ENCODE measurements at regions not wholly inside any gene's neighbourhood (a gene's known extent, or its start where the extent isn't known, plus 50 kb on each side); places are given as distances from the start of the nearest gene placed in this dataset.

DNA sequence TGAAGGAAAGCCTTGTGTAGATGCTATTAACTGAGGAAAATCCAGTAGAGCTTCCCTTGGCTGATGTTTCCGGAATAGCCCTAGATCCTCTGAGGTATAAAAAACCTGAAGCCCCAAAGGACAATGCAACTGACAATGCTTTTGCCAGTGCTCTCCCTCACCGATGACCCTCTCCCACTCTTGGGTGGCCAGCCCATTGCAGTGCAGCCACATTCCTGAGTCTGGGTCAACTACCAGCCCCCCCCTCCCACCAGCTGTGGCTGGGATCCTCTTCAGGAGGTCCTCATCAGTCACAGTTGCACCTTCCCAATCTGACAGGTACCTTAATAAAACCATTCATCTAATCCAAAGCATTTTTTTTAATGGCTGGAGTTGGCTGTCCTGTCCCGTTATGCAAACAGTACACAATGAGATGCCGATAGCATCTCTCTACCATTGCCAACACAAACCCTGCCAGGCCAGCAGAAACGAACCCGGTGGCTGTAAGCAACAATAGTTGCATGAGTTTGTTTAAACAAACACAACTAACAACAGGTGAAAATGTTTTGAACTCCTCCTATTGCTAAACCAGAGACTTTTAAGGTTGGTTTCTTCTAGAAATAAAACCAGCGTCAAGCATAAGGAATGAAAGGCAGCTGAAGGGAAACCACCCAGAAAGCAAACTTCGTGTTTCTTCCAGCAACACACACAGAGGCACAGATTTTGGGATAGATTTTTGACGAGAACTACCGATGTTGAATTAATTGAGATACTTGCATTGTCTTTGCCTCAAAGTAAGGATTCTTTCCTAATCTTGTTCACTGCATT, 128.3 kb upstream of the ARHGEF3 start:
- DNase-seq, result no peak
- Histone ChIP-seq H2AK5ac (ENCODE audit: low read length) (no peak overlapping the region), H3K4ac (ENCODE audit: low read depth, low read length) (no peak overlapping the region), H3K18ac (ENCODE audit: low read length) (no peak overlapping the region), H3K4me3 (ENCODE audit: low read length) (no peak overlapping the region), H3K79me1 (ENCODE audit: low read length) (no peaks in the 10 kb centered on the region), H3K36me3 (ENCODE audit: control insufficient read depth, insufficient read depth, low read length) (no peaks in the 10 kb centered on the region), H3K56ac (ENCODE audit: low read length) (no peak overlapping the region), H3K27ac (ENCODE audit: low read depth, low read length) (no peak overlapping the region), H3K4me2 (ENCODE audit: low read length) (no peak overlapping the region), H3K27me3 (ENCODE audit: insufficient read depth, low read length, poor library complexity) (no peaks in the 10 kb centered on the region), H3K9ac (ENCODE audit: low read length) (no peak overlapping the region), H4K8ac (ENCODE audit: low read depth, low read length) (no peak overlapping the region), H2BK120ac (ENCODE audit: low read depth, low read length) (no peak overlapping the region), H2BK5ac (ENCODE audit: low read length) (no peak overlapping the region), H3K79me2 (ENCODE audit: control insufficient read depth, insufficient read depth, low read length) (no peaks in the 10 kb centered on the region), H4K5ac (ENCODE audit: low read length) (no peak overlapping the region), H3K23ac (ENCODE audit: low read length) (no peak overlapping the region), H2BK15ac (replicated peaks; ENCODE audit: low read depth) (no peak overlapping the region), H3K4me1 (ENCODE audit: control insufficient read depth, low read depth, low read length) (peaks cover 5% of the 10 kb centered on the region)
- no CpG with 5 or more reads among the region's 10 CpGs for WGBS (ENCODE audit: extremely low coverage, insufficient coverage, low lambda C conversion rate)

DNA sequence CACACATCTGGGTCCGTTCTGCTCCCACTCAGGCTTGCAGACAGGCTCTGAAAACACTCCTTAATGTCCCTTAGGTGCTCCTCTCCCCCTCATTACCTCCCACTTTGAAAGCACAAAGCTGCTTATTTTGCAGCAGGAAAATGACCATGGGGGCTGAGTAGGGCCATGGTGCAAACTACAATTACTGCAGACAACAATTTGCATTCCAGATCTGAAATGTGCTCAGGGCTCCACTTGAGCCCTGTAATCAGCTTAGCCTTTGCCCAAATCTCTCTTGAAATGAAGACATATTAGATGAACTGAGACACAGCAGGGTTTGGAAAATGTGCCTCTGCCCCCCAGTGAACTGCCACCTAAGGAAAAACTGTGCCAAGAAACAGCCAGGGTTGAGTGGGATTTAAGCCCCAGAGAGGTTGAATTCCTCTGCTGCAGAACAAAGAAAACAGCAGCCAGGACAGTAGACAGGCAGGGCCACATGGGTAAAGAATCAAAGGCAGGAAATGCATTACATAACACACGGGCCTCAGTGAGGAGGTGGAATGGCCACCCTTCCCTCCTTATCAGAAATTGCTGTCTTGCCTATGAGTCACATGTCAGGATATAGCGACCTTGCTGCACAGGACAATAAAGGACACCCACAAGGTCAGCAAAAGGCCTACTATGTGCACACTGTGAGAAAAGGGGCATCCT, 126.8 kb upstream of the ARHGEF3 start:
- Histone ChIP-seq H3K27ac (ENCODE audit: low read depth, low read length) (no peak overlapping the region), H2AK5ac (ENCODE audit: low read length) (no peak overlapping the region), H2BK5ac (ENCODE audit: low read length) (no peak overlapping the region), H2BK120ac (ENCODE audit: low read depth, low read length) (no peak overlapping the region), H3K18ac (ENCODE audit: low read length) (no peak overlapping the region), H3K9ac (ENCODE audit: low read length) (no peak overlapping the region), H3K4me3 (ENCODE audit: low read length) (no peak overlapping the region), H4K8ac (ENCODE audit: low read depth, low read length) (no peak overlapping the region), H3K4me2 (ENCODE audit: low read length) (no peak overlapping the region), H3K36me3 (ENCODE audit: control insufficient read depth, insufficient read depth, low read length) (no peaks in the 10 kb centered on the region), H3K79me1 (ENCODE audit: low read length) (no peaks in the 10 kb centered on the region), H3K23ac (ENCODE audit: low read length) (peak overlapping the region; percentile 15), H3K4ac (ENCODE audit: low read depth, low read length) (no peak overlapping the region), H2BK15ac (replicated peaks; ENCODE audit: low read depth) (no peak overlapping the region), H3K79me2 (ENCODE audit: control insufficient read depth, insufficient read depth, low read length) (no peaks in the 10 kb centered on the region), H3K4me1 (ENCODE audit: control insufficient read depth, low read depth, low read length) (peaks cover 6% of the 10 kb centered on the region), H4K5ac (ENCODE audit: low read length) (no peak overlapping the region), H3K27me3 (ENCODE audit: insufficient read depth, low read length, poor library complexity) (no peaks in the 10 kb centered on the region), H3K56ac (ENCODE audit: low read length) (peak overlapping the region; percentile 29)
- WGBS (ENCODE audit: extremely low coverage, insufficient coverage, low lambda C conversion rate), result no CpG with 5 or more reads among the region's 3 CpGs
- peak; percentile 60 for DNase-seq

DNA sequence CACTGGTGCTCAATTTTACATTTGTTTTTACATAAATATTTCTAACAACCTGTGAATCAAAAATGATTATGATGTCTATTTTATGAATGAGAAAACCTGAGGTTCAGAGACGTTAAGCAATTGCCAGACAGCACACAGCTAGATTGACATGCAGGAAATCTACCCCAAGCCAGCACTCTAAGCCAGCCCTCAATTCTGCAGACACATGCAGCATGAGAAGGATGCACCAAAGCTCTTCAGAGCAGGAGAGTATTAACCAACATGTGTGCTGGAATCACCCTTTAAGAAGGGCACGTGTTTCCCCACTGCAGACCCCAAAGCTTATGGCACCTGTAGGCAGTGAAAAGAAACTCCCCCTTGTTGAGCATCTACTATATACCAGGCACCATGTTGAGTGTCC, 126.1 kb upstream of the ARHGEF3 start:
- H3K36me3 ChIP-seq (ENCODE audit: control insufficient read depth, insufficient read depth, low read length), result no peaks in the 10 kb centered on the region
- no peak overlapping the region for H4K8ac ChIP-seq (ENCODE audit: low read depth, low read length)
- H3K9ac ChIP-seq (ENCODE audit: low read length), result no peak overlapping the region
- H3K4me2 ChIP-seq (ENCODE audit: low read length), result no peak overlapping the region
- peak overlapping the region; percentile 15 for H3K23ac ChIP-seq (ENCODE audit: low read length)
- H3K27me3 ChIP-seq (ENCODE audit: insufficient read depth, low read length, poor library complexity), result no peaks in the 10 kb centered on the region
- no peak overlapping the region for H3K18ac ChIP-seq (ENCODE audit: low read length)
- H2BK120ac ChIP-seq (ENCODE audit: low read depth, low read length), result no peak overlapping the region
- H2AK5ac ChIP-seq (ENCODE audit: low read length), result peak overlapping the region; percentile 70
- H2BK15ac ChIP-seq (replicated peaks; ENCODE audit: low read depth), result no peak overlapping the region
- H3K27ac ChIP-seq (ENCODE audit: low read depth, low read length), result no peak overlapping the region
- H3K79me2 ChIP-seq (ENCODE audit: control insufficient read depth, insufficient read depth, low read length), result no peaks in the 10 kb centered on the region
- no peaks in the 10 kb centered on the region for H3K79me1 ChIP-seq (ENCODE audit: low read length)
- no peak overlapping the region for H2BK5ac ChIP-seq (ENCODE audit: low read length)
- DNase-seq, result no peak
- H3K4me3 ChIP-seq (ENCODE audit: low read length), result no peak overlapping the region
- H3K4me1 ChIP-seq (ENCODE audit: control insufficient read depth, low read depth, low read length), result peaks cover 6% of the 10 kb centered on the region
- H3K4ac ChIP-seq (ENCODE audit: low read depth, low read length), result no peak overlapping the region
- H3K56ac ChIP-seq (ENCODE audit: low read length), result no peak overlapping the region
- no CpG with 5 or more reads among the region's 2 CpGs for WGBS (ENCODE audit: extremely low coverage, insufficient coverage, low lambda C conversion rate)
- no peak overlapping the region for H4K5ac ChIP-seq (ENCODE audit: low read length)

DNA sequence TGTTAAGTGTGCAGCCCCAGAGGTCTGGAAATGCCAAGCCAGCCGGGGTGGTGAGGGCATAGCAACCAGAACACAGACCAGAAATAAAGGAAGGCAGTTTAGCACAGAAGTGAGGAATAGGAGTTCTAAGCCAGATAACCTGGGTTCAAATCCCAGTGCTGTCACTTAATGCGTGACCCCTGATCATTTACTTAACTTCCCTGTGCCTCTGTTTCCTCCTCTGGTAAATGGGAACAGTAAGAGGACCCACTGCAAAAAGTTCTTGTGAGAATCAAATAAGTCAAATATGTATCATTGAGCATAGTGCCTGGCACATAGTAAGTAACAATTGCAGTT, 125.2 kb upstream of the ARHGEF3 start:
- WGBS (ENCODE audit: extremely low coverage, insufficient coverage, low lambda C conversion rate), result no CpG with 5 or more reads among the region's 2 CpGs

DNA sequence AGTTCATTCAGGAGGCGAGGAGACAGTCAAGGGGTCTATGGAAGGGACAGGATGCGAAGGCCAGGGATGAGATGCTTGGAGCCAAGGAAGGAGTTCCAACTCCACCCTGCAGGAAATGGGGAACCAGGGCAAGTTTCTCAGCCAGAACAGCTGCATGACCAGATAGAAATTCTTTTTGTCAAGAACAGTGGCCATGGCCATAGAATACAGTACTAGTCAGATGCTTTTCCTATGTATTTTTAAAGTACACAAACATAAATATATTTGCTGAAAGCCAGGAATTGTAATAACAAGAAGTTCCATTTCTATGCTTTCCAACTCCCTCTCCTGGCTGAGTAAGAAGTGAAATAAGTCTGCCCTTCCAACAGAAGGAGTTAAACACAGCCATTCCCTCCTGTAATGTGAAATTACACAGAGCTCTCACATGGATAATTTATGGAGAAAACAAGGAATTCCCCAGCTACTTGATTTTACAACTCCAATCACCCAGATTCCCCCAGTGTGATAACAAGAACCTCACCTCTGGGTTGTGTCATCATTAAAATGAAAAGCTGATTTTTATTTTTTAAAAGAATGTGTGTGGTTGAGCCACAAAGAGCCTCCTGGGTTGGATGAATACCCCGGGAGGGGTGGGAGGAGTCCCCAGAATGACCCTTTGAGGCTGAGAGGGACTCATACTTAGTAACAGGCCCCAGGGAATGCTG, 124.6 kb upstream of the ARHGEF3 start:
- H2AK5ac ChIP-seq (ENCODE audit: low read length), result no peak overlapping the region
- no peak overlapping the region for H3K4me2 ChIP-seq (ENCODE audit: low read length)
- no peak for DNase-seq
- no peak overlapping the region for H2BK120ac ChIP-seq (ENCODE audit: low read depth, low read length)
- H3K56ac ChIP-seq (ENCODE audit: low read length), result no peak overlapping the region
- WGBS (ENCODE audit: extremely low coverage, insufficient coverage, low lambda C conversion rate), result no CpG with 5 or more reads among the region's 3 CpGs
- no peak overlapping the region for H3K4me3 ChIP-seq (ENCODE audit: low read length)
- no peak overlapping the region for H3K23ac ChIP-seq (ENCODE audit: low read length)
- H3K36me3 ChIP-seq (ENCODE audit: control insufficient read depth, insufficient read depth, low read length), result no peaks in the 10 kb centered on the region
- H4K8ac ChIP-seq (ENCODE audit: low read depth, low read length), result no peak overlapping the region
- peaks cover 6% of the 10 kb centered on the region for H3K4me1 ChIP-seq (ENCODE audit: control insufficient read depth, low read depth, low read length)
- H3K79me2 ChIP-seq (ENCODE audit: control insufficient read depth, insufficient read depth, low read length), result no peaks in the 10 kb centered on the region
- no peak overlapping the region for H2BK5ac ChIP-seq (ENCODE audit: low read length)
- no peak overlapping the region for H3K4ac ChIP-seq (ENCODE audit: low read depth, low read length)
- H3K18ac ChIP-seq (ENCODE audit: low read length), result no peak overlapping the region
- H3K27me3 ChIP-seq (ENCODE audit: insufficient read depth, low read length, poor library complexity), result no peaks in the 10 kb centered on the region
- H2BK15ac ChIP-seq (replicated peaks; ENCODE audit: low read depth), result no peak overlapping the region
- no peak overlapping the region for H3K27ac ChIP-seq (ENCODE audit: low read depth, low read length)
- no peaks in the 10 kb centered on the region for H3K79me1 ChIP-seq (ENCODE audit: low read length)
- H3K9ac ChIP-seq (ENCODE audit: low read length), result no peak overlapping the region
- H4K5ac ChIP-seq (ENCODE audit: low read length), result no peak overlapping the region

More for the DNA sequence above, 125.2 kb upstream of the ARHGEF3 start:
- H3K23ac ChIP-seq (ENCODE audit: low read length), result no peak overlapping the region
- no peak overlapping the region for H3K18ac ChIP-seq (ENCODE audit: low read length)
- no peak overlapping the region for H3K9ac ChIP-seq (ENCODE audit: low read length)
- no peak overlapping the region for H2BK120ac ChIP-seq (ENCODE audit: low read depth, low read length)
- DNase-seq, result no peak
- H4K5ac ChIP-seq (ENCODE audit: low read length), result no peak overlapping the region
- no peak overlapping the region for H2BK5ac ChIP-seq (ENCODE audit: low read length)
- H4K8ac ChIP-seq (ENCODE audit: low read depth, low read length), result no peak overlapping the region
- no peaks in the 10 kb centered on the region for H3K27me3 ChIP-seq (ENCODE audit: insufficient read depth, low read length, poor library complexity)
- H3K4me3 ChIP-seq (ENCODE audit: low read length), result no peak overlapping the region
- H3K56ac ChIP-seq (ENCODE audit: low read length), result no peak overlapping the region
- no peak overlapping the region for H3K4me2 ChIP-seq (ENCODE audit: low read length)
- no peak overlapping the region for H3K27ac ChIP-seq (ENCODE audit: low read depth, low read length)
- no peaks in the 10 kb centered on the region for H3K36me3 ChIP-seq (ENCODE audit: control insufficient read depth, insufficient read depth, low read length)
- peaks cover 6% of the 10 kb centered on the region for H3K4me1 ChIP-seq (ENCODE audit: control insufficient read depth, low read depth, low read length)
- H3K4ac ChIP-seq (ENCODE audit: low read depth, low read length), result no peak overlapping the region
- no peak overlapping the region for H2AK5ac ChIP-seq (ENCODE audit: low read length)
- no peaks in the 10 kb centered on the region for H3K79me1 ChIP-seq (ENCODE audit: low read length)
- no peak overlapping the region for H2BK15ac ChIP-seq (replicated peaks; ENCODE audit: low read depth)
- no peaks in the 10 kb centered on the region for H3K79me2 ChIP-seq (ENCODE audit: control insufficient read depth, insufficient read depth, low read length)
